Cardiac muscle cell (in vitro differentiated cells and primary cell): ENCODE measurements at regions not wholly inside any gene's neighbourhood (a gene's known extent, or its start where the extent isn't known, plus 50 kb on each side); places are given as distances from the start of the nearest gene placed in this dataset.

Experiments
- DNase-seq, 2 donors: peaks; one replicate each; pipeline versions ENCODE4 v3.0.0 to v3.0.0-alpha.2; 2010 to 2017; ENCODE audit warnings: low read depth in 1 of 2, low spot score in 1 of 2
- H3K27ac ChIP-seq: fragments of 200-600 bp; sonication (generic); 2 replicates; pipeline ENCODE4 v1.5.1; 2016
- H3K27me3 ChIP-seq: fragments of 200-600 bp; sonication (generic); 2 replicates; pipeline ENCODE4 v1.6.0; 2016; ENCODE audit warnings: control low read depth
- H3K36me3 ChIP-seq: fragments of 200-600 bp; sonication (generic); 2 replicates; pipeline ENCODE4 v1.5.1; 2016; ENCODE audit warnings: control low read depth
- H3K4me1 ChIP-seq: fragments of 200-600 bp; sonication (generic); 2 replicates; pipeline ENCODE4 v1.8.1; 2017; ENCODE audit warnings: low read depth, mild to moderate bottlenecking, mixed run types
- H3K4me3 ChIP-seq: fragments of 200-600 bp; sonication (generic); 2 replicates; pipeline ENCODE4 v1.5.1; 2016; ENCODE audit warnings: mild to moderate bottlenecking
- H3K9me3 ChIP-seq: fragments of 200-600 bp; sonication (generic); 2 replicates; pipeline ENCODE4 v1.5.1; 2017; ENCODE audit warnings: low read depth, mild to moderate bottlenecking, control low read depth
- TF ChIP-seq, protein P1 (sequence below): IDR thresholded peaks from 2 replicates; pipeline ENCODE4 v1.5.1; 2012; ENCODE audit warnings: low read depth, mild to moderate bottlenecking, low read length

GRCh38 chr3:103136621-103137020 lies 701.8 kb downstream of the ZPLD1 start:
- no peak overlapping the region for H3K27ac ChIP-seq
- H3K9me3 ChIP-seq, result no peaks in the 10 kb centered on the region
- no peaks in the 10 kb centered on the region for H3K4me1 ChIP-seq
- no peaks in the 10 kb centered on the region for H3K27me3 ChIP-seq
- H3K36me3 ChIP-seq, result no peaks in the 10 kb centered on the region
- H3K4me3 ChIP-seq, result no peak overlapping the region
- TF ChIP-seq, protein P1, sequence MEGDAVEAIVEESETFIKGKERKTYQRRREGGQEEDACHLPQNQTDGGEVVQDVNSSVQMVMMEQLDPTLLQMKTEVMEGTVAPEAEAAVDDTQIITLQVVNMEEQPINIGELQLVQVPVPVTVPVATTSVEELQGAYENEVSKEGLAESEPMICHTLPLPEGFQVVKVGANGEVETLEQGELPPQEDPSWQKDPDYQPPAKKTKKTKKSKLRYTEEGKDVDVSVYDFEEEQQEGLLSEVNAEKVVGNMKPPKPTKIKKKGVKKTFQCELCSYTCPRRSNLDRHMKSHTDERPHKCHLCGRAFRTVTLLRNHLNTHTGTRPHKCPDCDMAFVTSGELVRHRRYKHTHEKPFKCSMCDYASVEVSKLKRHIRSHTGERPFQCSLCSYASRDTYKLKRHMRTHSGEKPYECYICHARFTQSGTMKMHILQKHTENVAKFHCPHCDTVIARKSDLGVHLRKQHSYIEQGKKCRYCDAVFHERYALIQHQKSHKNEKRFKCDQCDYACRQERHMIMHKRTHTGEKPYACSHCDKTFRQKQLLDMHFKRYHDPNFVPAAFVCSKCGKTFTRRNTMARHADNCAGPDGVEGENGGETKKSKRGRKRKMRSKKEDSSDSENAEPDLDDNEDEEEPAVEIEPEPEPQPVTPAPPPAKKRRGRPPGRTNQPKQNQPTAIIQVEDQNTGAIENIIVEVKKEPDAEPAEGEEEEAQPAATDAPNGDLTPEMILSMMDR, result no peak
- no peak for DNase-seq

- no peaks in the 10 kb centered on the region for H3K36me3 ChIP-seq
- no peak for DNase-seq
- TF ChIP-seq, protein P1, result no peak
- no peak overlapping the region for H3K4me3 ChIP-seq
- H3K4me1 ChIP-seq, result no peaks in the 10 kb centered on the region
- no peaks in the 10 kb centered on the region for H3K27me3 ChIP-seq
- H3K27ac ChIP-seq, result no peak overlapping the region
- no peaks in the 10 kb centered on the region for H3K9me3 ChIP-seq
These were observed 703.0 kb downstream of the ZPLD1 start for GRCh38 chr3:103137830-103138229.

GRCh38 chr3:103158183-103158582 lies 723.4 kb downstream of the ZPLD1 start:
- TF ChIP-seq, protein P1, result no peak
- no peak overlapping the region for H3K27ac ChIP-seq
- no peaks in the 10 kb centered on the region for H3K36me3 ChIP-seq
- no peak overlapping the region for H3K4me3 ChIP-seq
- DNase-seq, result no peak
- H3K4me1 ChIP-seq, result no peaks in the 10 kb centered on the region
- H3K27me3 ChIP-seq, result no peaks in the 10 kb centered on the region
- H3K9me3 ChIP-seq, result no peaks in the 10 kb centered on the region

- Histone ChIP-seq H3K4me1 (no peaks in the 10 kb centered on the region), H3K36me3 (no peaks in the 10 kb centered on the region), H3K4me3 (no peak overlapping the region), H3K9me3 (no peaks in the 10 kb centered on the region), H3K27ac (no peak overlapping the region), H3K27me3 (no peaks in the 10 kb centered on the region)
- TF ChIP-seq, protein P1, result no peak
- no peak for DNase-seq
These were observed 732.1 kb downstream of the ZPLD1 start for GRCh38 chr3:103166890-103167289.

GRCh38 chr3:103167850-103168249 lies 733.0 kb downstream of the ZPLD1 start:
- Histone ChIP-seq H3K4me1 (no peaks in the 10 kb centered on the region), H3K4me3 (no peak overlapping the region), H3K27me3 (no peaks in the 10 kb centered on the region), H3K9me3 (no peaks in the 10 kb centered on the region), H3K36me3 (no peaks in the 10 kb centered on the region), H3K27ac (no peak overlapping the region)
- TF ChIP-seq, protein P1, result no peak
- no peak for DNase-seq

- no peak overlapping the region for H3K27ac ChIP-seq
These were observed 734.5 kb downstream of the ZPLD1 start for GRCh38 chr3:103169289-103169688.

More at GRCh38 chr3:103169289-103169688, 734.5 kb downstream of the ZPLD1 start:
- TF ChIP-seq, protein P1, result no peak
- Histone ChIP-seq H3K27me3 (no peaks in the 10 kb centered on the region), H3K4me1 (no peaks in the 10 kb centered on the region), H3K4me3 (no peak overlapping the region), H3K9me3 (no peaks in the 10 kb centered on the region), H3K36me3 (no peaks in the 10 kb centered on the region)
- no peak for DNase-seq
